GM19328 (cell line): ENCODE measurements at regions not wholly inside any gene's neighbourhood (a gene's known extent, or its start where the extent isn't known, plus 50 kb on each side); places are given as distances from the start of the nearest gene placed in this dataset.

Source experiments
- ATAC-seq: cut with Tn5 transposase; IDR thresholded peaks from one replicate; pipeline ENCODE4 v1.9.1; 2021; ENCODE audit warnings: mild to moderate bottlenecking, moderate library complexity; ENCODE audit not compliant: unreplicated experiment

DNA sequence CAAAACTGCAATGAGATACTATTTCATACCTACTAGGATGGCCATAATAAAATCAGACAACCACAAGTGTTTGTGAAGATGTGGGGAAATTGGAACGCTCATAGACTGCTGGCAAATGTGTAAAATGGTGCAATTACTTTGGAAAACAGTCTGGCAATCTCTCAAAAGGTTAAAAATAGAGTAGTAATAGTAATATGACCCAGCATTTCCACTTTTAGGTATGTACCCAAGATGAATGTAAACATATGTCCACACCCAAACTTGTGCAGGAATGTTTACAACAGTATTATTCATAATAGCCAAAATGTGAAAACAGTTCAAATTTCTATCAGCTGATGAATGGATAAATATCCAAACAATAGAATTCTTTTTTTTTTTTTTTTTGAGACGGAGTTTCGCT is 731.6 kb upstream of the ANKRD30A start:
- ATAC-seq = no peak

DNA sequence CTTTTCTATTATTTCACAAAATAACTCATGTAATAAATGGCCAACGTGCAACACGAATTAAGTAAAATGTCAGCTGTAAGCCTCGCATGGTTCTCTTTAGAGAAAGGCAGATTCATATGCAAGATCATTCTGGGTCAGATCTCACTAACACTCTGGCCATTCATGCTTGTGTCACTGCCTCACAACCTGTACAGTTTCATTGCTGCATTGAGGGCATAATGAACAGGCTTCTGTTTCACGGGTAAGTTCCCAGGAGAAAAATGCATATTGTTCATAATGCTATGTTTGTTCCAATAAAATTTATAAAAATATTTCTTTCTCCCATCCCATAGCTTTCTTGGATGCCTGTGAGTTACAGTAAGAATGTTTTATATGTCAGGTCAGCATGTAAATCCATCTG is 734.0 kb upstream of the ANKRD30A start:
- no peak for ATAC-seq

DNA sequence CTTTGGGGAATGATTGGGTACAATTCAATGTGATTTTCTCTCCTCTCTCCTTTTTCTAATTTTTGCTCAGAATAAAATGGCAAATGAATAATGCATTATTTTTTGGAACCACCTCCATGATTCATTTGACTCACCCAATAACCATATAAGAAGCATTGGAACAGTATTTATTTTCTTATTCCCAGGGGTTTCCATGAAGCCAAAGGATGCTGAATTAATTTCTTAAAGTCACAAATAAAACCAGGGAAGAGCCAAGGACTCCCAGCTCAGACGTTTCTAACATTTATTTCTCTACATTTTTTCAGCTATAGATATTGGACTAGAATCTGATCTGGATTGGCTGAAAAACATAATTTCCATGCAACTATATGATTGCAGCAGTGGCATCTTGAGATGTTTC is 735.2 kb upstream of the ANKRD30A start:
- no peak for ATAC-seq

GRCh38 chr10:36388166-36388565 is 737.2 kb upstream of the ANKRD30A start:
- ATAC-seq = no peak

DNA sequence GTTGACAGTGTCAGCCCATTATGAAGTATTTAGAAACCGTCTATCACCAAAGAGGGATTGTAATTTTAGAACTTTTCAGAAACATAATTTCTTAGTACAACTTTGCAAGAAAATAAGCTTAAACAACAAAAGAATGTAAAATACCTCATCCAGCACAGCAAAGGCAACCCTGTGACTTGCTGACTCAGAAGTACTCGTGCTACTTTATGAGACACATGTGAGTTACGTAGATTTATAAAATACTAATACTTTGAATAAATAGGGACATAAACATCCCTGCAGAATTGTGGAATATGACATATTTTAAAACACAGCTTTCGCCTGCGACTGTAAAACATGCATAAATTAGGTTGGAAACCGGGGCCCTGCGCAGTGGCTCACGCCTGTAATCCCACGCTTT is 739.7 kb upstream of the ANKRD30A start:
- no peak for ATAC-seq

GRCh38 chr10:36383349-36383748 is 741.3 kb upstream of the FZD8 start:
- no peak for ATAC-seq

- no peak for ATAC-seq
Measured at GRCh38 chr10:36381748-36382147, 739.7 kb upstream of the FZD8 start.

- no peak for ATAC-seq
Measured at GRCh38 chr10:36380538-36380937, 738.4 kb upstream of the FZD8 start.

GRCh38 chr10:36375107-36375506 is 733.0 kb upstream of the FZD8 start:
- no peak for ATAC-seq

DNA sequence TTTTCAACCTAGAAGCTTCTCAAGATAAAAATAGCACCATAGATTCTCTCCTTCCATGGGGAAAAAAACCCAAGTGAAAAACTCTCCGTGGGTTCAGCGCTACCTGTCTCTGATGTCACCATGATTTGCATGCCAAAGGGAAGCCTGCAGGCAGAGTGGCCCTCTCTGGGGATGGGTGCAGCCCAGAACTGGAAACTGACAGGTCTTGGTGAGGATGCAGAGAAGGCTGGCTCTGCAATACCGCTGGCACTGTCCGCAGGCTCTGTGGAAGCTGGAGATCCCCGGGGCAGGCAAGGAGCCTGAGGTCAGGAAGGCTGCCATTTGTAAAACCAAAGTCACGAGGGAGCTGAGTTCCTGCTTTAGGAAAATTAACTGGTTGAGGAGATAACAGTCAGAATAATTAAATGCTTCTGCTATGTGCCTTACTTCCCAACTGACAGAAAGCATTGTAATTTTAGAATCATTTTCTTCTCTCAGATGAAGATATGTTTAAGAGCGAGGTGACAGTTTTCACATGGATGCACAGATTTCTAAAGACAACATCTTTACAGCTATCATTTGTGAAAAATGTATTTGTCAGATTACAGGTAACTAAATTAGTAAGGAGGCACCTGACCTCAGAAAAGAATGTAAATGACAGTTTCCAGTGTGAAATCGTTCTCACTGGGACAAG is 731.5 kb upstream of the FZD8 start:
- ATAC-seq = no peak

DNA sequence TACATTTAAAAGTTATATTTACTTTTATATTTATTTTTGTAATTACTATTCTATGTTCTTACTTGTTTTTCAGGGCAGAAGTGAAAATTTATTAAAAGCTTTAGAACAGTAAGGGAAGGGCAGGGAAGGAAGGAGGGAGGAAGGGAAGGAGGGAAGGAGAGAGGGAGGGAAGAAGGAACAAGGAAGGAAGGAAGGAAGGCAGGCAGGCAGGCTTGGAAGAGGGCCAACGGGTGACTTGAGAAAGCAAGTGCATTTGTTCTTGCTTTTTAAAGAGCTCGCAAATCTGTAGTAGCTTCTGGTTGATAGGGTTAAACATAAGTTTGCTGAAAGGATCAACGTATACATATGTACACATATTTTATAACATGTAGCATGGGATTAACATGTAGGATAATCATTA is 725.3 kb upstream of the FZD8 start:
- no peak for ATAC-seq

- ATAC-seq = no peak
Measured at GRCh38 chr10:36366843-36367242, 724.7 kb upstream of the FZD8 start.

DNA sequence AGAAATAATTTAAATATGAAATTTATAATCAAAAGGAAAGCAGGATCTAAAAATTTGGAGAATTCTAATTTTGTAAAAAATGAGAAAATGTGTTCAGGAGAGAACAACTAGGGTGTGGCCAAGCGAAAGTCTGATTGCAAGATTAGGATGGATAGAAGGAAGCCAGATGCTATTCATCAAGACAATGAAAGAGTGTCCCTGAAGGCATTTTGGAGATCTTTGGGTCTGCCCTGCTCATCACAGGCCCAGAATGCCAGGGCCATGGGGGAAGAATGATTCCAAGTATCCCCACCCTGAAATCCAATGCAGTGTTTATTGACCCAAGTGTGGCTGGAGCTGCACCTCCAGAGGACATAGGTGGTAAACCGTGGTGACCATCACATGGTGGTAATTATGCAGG is 724.0 kb upstream of the FZD8 start:
- ATAC-seq = no peak

GRCh38 chr10:36362257-36362656 is 720.2 kb upstream of the FZD8 start:
- ATAC-seq = no peak

GRCh38 chr10:36358736-36359135 is 716.6 kb upstream of the FZD8 start:
- no peak for ATAC-seq

- ATAC-seq = no peak
Measured at GRCh38 chr10:36354633-36355032, 712.5 kb upstream of the FZD8 start.

- no peak for ATAC-seq
Measured at GRCh38 chr10:36351159-36351558, 709.1 kb upstream of the FZD8 start.

- no peak for ATAC-seq
Measured at GRCh38 chr10:36349445-36350078, 707.5 kb upstream of the FZD8 start.

DNA sequence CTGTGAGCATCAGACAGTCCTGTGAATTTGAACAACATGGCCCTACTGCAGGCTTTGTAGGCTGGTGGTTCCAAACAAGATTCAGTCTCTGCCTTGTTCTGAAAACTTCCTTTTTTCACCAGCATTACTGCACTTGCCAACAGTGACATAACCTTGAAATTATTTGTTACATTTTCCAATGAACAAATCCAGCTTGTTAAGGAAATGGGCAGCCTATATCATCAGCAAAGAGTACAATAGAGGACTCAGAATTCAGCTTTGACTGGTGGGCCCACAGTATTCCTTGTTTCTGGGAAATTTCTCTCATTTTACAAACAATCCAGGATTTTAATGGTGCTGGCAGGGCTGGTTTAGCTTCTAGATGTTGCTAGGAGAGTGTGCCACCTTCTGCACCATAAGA is 703.7 kb upstream of the FZD8 start:
- ATAC-seq = no peak

DNA sequence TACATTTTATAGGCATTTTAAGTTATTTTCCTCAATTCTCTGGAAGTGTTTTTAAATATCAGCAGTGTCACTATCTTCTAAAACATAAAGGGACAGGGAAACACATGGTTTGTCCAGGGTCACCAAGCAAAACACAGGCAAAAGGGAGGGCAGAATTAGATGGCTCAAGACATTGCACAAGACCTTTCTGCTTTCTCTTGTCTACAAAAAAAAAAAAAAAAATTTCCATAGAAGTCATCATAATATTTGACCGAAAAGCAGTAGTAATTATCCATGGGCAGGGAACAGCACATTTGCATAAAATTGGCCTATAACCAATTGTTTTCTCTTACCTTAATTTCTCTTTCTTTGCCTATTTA is 703.1 kb upstream of the FZD8 start:
- no peak for ATAC-seq

- no peak for ATAC-seq
Measured at GRCh38 chr10:36344240-36345174, 702.4 kb upstream of the FZD8 start.

GRCh38 chr10:36342781-36343180 is 700.7 kb upstream of the FZD8 start:
- ATAC-seq = no peak
